ENCODE measurements at regions not wholly inside any gene's neighbourhood (a gene's known extent, or its start where the extent isn't known, plus 50 kb on each side); places are given as distances from the start of the nearest gene placed in this dataset.

GRCh38 chr10:107656932-107657331 is 492.4 kb upstream of the SORCS1 start:
- no peak for TF ChIP-seq CTCF (conservative IDR thresholded peaks at IDR 0.05; ENCODE audit: low read length)
- TF ChIP-seq EZH2phosphoT487 (IDR thresholded peaks at IDR 0.05; ENCODE audit: borderline replicate concordance, low read depth, low read length), result no peak

Measured in OCI-LY7 (cell line).